ENCODE measurements at regions not wholly inside any gene's neighbourhood (a gene's known extent, or its start where the extent isn't known, plus 50 kb on each side); places are given as distances from the start of the nearest gene placed in this dataset.
A peak's percentile ranks its signal among the peaks of the same experiment; 100 is the strongest.

DNA sequence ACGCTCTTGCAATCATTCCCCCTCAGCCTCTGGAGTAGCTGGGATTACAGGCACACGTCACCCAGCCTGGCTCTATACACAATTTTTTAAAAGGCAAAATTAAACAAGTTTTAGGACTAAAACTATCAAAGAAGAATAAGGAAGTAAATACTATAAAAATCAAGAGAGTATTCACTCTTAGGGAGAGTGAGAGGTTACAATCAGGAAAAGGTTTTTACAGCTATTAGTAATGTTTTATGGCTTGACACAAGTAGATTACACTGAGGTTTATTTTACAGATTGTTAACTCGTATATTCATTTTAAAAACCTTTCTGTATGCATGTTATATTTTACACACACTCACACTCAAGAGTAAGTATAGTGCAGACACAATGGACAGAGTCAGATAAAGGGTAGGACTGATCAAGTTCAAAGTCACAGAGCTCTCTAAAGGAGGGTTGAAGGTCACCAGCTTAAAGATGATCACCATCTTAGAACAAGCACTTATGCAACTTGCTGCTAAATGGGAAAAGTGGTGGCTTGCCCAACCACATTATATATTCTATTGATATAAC, 77.9 kb upstream of the MAN1A2 start:
- POLR2A ChIA-PET = no interaction called here
- TF ChIP-seq ELF4 (IDR thresholded peaks at IDR 0.05) (no peak), ZNF384 (IDR thresholded peaks at IDR 0.05) (no peak)
- CTCF ChIA-PET = interaction anchor here (0.6 to 1.6 kb wide), 3 partner anchors 15 to 465 kb away, joined by 3 to 4 read pairs (median 4); no protein-coding TSS in a partner anchor
- no peak for DNase-seq (ENCODE audit: extremely low spot score)

- TF ChIP-seq FOXM1 (IDR thresholded peaks at IDR 0.05; ENCODE audit: borderline replicate concordance) (no peak), TARDBP (IDR thresholded peaks at IDR 0.05) (no peak), ZNF384 (IDR thresholded peaks at IDR 0.05) (no peak), L3MBTL2 (conservative IDR thresholded peaks at IDR 0.05) (no peak), SUZ12 (IDR thresholded peaks at IDR 0.05) (no peak), HDGF (IDR thresholded peaks at IDR 0.05; ENCODE audit: borderline replicate concordance) (no peak), CTBP1 (IDR thresholded peaks at IDR 0.05; ENCODE audit: borderline replicate concordance) (no peak), NFRKB (IDR thresholded peaks at IDR 0.05) (no peak), ARNT (IDR thresholded peaks at IDR 0.05) (no peak), ELF4 (IDR thresholded peaks at IDR 0.05) (no peak), FOXK2 (IDR thresholded peaks at IDR 0.05) (no peak), SP1 (IDR thresholded peaks at IDR 0.05) (no peak), LEF1 (IDR thresholded peaks at IDR 0.05; ENCODE audit: borderline replicate concordance) (no peak), BHLHE40 (IDR thresholded peaks at IDR 0.05; ENCODE audit: borderline replicate concordance) (no peak), FOXA1 (IDR thresholded peaks at IDR 0.05) (no peak), PKNOX1 (IDR thresholded peaks at IDR 0.05) (no peak)
- no peak for DNase-seq (ENCODE audit: extremely low spot score)
- POLR2A ChIA-PET = interaction anchor here (0.8 kb wide), 1 partner anchor 227 kb away, joined by 3 read pairs; the partner anchor contains the start of gene TTF2
- CTCF ChIA-PET = no interaction called here
These were observed 75.8 kb upstream of the VTCN1 start for GRCh38 chr1:117286562-117286961.

DNA sequence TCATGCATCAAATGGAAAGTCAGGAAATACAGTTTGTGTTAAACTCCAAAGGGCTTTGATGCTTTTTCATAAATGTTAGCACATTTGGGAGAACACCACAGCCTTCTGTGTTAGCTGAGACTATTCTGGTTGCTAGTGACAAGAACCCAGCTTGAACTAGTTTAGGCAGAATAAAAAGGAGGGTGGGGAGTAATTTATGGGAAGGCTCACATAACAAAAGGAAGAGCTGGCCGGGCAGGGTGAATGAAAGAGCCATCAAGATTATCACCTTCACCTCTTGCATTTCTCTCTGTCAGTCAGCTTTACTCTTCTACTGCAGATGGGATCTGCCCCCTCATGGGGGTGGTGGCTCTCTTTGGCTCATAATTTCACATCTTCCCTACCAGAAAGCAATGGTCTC, 75.4 kb upstream of the VTCN1 start:
- TF ChIP-seq BHLHE40 (IDR thresholded peaks at IDR 0.05; ENCODE audit: borderline replicate concordance) = no peak
- TF ChIP-seq FOXK2 (IDR thresholded peaks at IDR 0.05) = no peak
- TF ChIP-seq ZNF384 (IDR thresholded peaks at IDR 0.05) = no peak
- no peak for TF ChIP-seq NFRKB (IDR thresholded peaks at IDR 0.05)
- TF ChIP-seq FOXA1 (IDR thresholded peaks at IDR 0.05) = no peak
- TF ChIP-seq CTBP1 (IDR thresholded peaks at IDR 0.05; ENCODE audit: borderline replicate concordance) = no peak
- POLR2A ChIA-PET = interaction anchor here (0.8 kb wide), 1 partner anchor 226 kb away, joined by 3 read pairs; the partner anchor contains the start of gene TTF2
- no peak for DNase-seq (ENCODE audit: extremely low spot score)
- CTCF ChIA-PET = no interaction called here

DNA sequence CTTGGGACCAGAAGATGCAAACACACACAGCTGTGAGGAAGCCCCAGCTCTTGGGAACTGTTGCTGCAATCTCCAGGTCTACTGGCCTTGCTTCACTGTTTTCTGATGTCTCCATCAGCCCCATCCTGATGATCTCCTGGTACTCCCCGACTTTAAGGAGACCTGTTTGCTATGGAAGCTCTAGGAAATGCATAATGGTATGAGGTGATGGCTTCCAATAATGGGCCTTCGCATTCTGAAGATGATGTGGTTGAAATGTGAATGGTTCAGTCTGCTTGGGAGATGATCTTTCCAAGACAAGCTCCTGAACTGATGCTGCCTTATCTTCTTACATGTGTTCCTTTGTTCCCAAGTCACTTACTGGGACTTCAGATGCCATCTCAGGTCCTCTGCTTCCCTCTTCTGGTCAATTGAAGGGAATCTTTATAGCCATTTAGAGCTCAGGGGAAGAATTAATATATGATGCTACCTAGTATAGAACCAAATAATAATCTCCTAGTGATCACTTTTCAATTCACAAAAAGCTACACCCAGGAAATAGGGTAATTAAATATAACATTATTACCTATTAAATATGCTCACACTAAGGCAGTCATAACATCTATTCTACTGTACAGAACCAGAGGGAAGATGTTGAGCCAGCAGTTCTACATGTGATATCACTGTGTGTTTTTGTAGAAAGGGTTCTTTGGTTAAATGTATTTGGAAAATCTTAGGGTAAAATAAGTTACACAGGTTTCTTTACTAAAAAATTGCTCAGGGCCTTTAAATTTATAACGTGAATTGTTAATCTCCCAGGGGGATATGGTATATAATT, 73.9 kb upstream of the VTCN1 start:
- no peak for TF ChIP-seq ARNT (IDR thresholded peaks at IDR 0.05)
- TF ChIP-seq SUZ12 (IDR thresholded peaks at IDR 0.05) = no peak
- no peak for TF ChIP-seq PKNOX1 (IDR thresholded peaks at IDR 0.05)
- no peak for TF ChIP-seq FOXK2 (IDR thresholded peaks at IDR 0.05)
- TF ChIP-seq CTBP1 (IDR thresholded peaks at IDR 0.05; ENCODE audit: borderline replicate concordance) = no peak
- no peak for TF ChIP-seq NFRKB (IDR thresholded peaks at IDR 0.05)
- ChIA-PET POLR2A (interaction anchor here (0.6 to 1.4 kb wide), 3 partner anchors 83 to 224 kb away, joined by 3 read pairs; partner anchors contain the start of genes MAN1A2 and TTF2), CTCF (interaction anchor here (0.6 to 2.2 kb wide), 14 partner anchors 8 to 864 kb away, joined by 3 to 21 read pairs (median 4); partner anchors contain the start of gene TTF2)
- DNase-seq (ENCODE audit: extremely low spot score) = peak; percentile 75

DNA sequence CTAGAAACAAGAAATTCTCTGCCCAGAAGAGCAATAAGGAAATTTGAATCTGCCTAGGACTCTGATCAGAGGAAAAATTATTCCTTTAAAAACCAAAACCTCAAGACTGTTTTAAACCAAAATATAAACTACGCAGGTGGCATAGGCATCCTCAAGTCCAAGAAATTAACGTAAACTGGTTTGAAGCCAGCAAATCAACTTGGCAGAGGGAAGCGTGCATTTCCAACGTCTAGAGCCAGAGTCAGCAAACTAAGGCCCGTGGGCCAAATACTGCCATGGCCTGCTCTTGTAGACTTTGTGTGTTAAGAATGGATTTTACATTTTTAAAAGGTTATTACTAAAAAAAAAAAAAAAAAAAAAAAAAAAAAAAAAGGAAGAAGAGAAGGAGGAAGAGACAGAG, 67.8 kb upstream of the VTCN1 start:
- ChIA-PET POLR2A (interaction anchor here (1.7 kb wide), 1 partner anchor 156 kb away, joined by 3 read pairs; no protein-coding TSS in a partner anchor), CTCF (no interaction called here)
- TF ChIP-seq L3MBTL2 (conservative IDR thresholded peaks at IDR 0.05) (no peak), PKNOX1 (IDR thresholded peaks at IDR 0.05) (no peak), FOXM1 (IDR thresholded peaks at IDR 0.05; ENCODE audit: borderline replicate concordance) (no peak), HDGF (IDR thresholded peaks at IDR 0.05; ENCODE audit: borderline replicate concordance) (no peak), ZNF384 (IDR thresholded peaks at IDR 0.05) (no peak), TARDBP (IDR thresholded peaks at IDR 0.05) (no peak), NFRKB (IDR thresholded peaks at IDR 0.05) (no peak), SP1 (IDR thresholded peaks at IDR 0.05) (no peak), ELF4 (IDR thresholded peaks at IDR 0.05) (no peak), SUZ12 (IDR thresholded peaks at IDR 0.05) (no peak), CTBP1 (IDR thresholded peaks at IDR 0.05; ENCODE audit: borderline replicate concordance) (no peak), BHLHE40 (IDR thresholded peaks at IDR 0.05; ENCODE audit: borderline replicate concordance) (no peak), FOXK2 (IDR thresholded peaks at IDR 0.05) (no peak), LEF1 (IDR thresholded peaks at IDR 0.05; ENCODE audit: borderline replicate concordance) (no peak), FOXA1 (IDR thresholded peaks at IDR 0.05) (no peak), ARNT (IDR thresholded peaks at IDR 0.05) (no peak)
- no peak for DNase-seq (ENCODE audit: extremely low spot score)

DNA sequence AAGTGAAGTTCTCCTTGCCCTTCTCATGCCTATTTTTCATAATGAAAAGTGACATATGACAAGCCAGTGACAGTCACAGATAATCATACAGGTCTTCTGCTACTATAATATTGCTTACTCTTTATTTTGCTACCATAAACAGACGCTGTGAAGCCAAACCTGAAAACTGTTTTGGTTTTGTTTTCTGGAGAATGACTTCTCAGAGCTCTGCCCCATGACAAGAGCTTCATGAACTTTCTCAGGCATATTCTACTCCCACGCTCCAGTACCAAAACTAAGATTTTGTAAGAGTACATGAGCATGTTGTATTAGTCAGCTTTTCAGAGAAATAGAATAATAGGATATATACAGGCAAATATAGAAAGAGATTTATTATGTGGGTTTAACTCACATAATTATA, 64.3 kb upstream of the VTCN1 start:
- no peak for TF ChIP-seq NFRKB (IDR thresholded peaks at IDR 0.05)
- no peak for TF ChIP-seq TARDBP (IDR thresholded peaks at IDR 0.05)
- no peak for TF ChIP-seq ZNF384 (IDR thresholded peaks at IDR 0.05)
- TF ChIP-seq FOXM1 (IDR thresholded peaks at IDR 0.05; ENCODE audit: borderline replicate concordance) = no peak
- no peak for TF ChIP-seq PKNOX1 (IDR thresholded peaks at IDR 0.05)
- TF ChIP-seq ELF4 (IDR thresholded peaks at IDR 0.05) = no peak
- no peak for TF ChIP-seq HDGF (IDR thresholded peaks at IDR 0.05; ENCODE audit: borderline replicate concordance)
- no peak for TF ChIP-seq SUZ12 (IDR thresholded peaks at IDR 0.05)
- no peak for TF ChIP-seq CTBP1 (IDR thresholded peaks at IDR 0.05; ENCODE audit: borderline replicate concordance)
- no peak for DNase-seq (ENCODE audit: extremely low spot score)
- POLR2A ChIA-PET = no interaction called here
- CTCF ChIA-PET = interaction anchor here (0.6 to 1.0 kb wide), 4 partner anchors 9 to 177 kb away, joined by 3 to 4 read pairs (median 3); no protein-coding TSS in a partner anchor
